SK-N-MC (cell line): ENCODE measurements at regions not wholly inside any gene's neighbourhood (a gene's known extent, or its start where the extent isn't known, plus 50 kb on each side); places are given as distances from the start of the nearest gene placed in this dataset.

Source experiments
- DNase-seq: peaks from one replicate; pipeline ENCODE4 v3.0.0-alpha.2; 2011; ENCODE audit warnings: low read depth, low spot score
- H3K27ac ChIP-seq: fragments of 200-600 bp; sonication (generic); 2 replicates; pipeline ENCODE4 v1.5.1; 2016; ENCODE audit warnings: mixed run types
- H3K36me3 ChIP-seq: fragments of 200-600 bp; sonication (generic); 2 replicates; pipeline ENCODE4 v1.6.1; 2017; ENCODE audit warnings: antibody characterized with exemption, low read length, mixed read lengths; ENCODE audit not compliant: insufficient read depth
- H3K4me3 ChIP-seq: fragments of 200-600 bp; sonication (generic); 2 replicates; pipeline ENCODE4 v1.5.1; 2016
- H3K9ac ChIP-seq: fragments of 200-600 bp; sonication (generic); 2 replicates; pipeline ENCODE4 v1.8.0; 2017; ENCODE audit warnings: mixed run types, mixed read lengths; ENCODE audit not compliant: insufficient read length
- H3K9me3 ChIP-seq: fragments of 200-600 bp; sonication (generic); 2 replicates; pipeline ENCODE4 v1.6.1; 2017; ENCODE audit warnings: low read depth, mild to moderate bottlenecking, antibody characterized with exemption, low read length, moderate library complexity, mixed read lengths
- EZH2 ChIP-seq: fragments of 200-600 bp; sonication (generic); IDR thresholded peaks from one replicate; pipeline ENCODE4 v1.6.1; 2017; ENCODE audit warnings: antibody characterized with exemption
- FOXP2 ChIP-seq: optimal IDR thresholded peaks from 2 replicates; pipeline ENCODE3; 2011; ENCODE audit warnings: mild to moderate bottlenecking, moderate library complexity; ENCODE audit not compliant: insufficient read depth; ENCODE audit errors: extremely low read length, control extremely low read depth
- POLR2AphosphoS5 ChIP-seq: IDR thresholded peaks from 2 replicates; pipeline ENCODE4 v1.6.1; 2012; ENCODE audit warnings: mild to moderate bottlenecking, low read depth, low read length, borderline replicate concordance

- TF ChIP-seq FOXP2 (no peak), EZH2 (no peak), POLR2AphosphoS5 (no peak)
- DNase-seq, result no peak
- Histone ChIP-seq H3K27ac (no peak overlapping the region), H3K9ac (no peak overlapping the region), H3K4me3 (no peak overlapping the region), H3K36me3 (no peaks in the 10 kb centered on the region), H3K9me3 (0 out of 2 replicates have a peak, but pooled peaks cover 4% of the 10 kb centered on the region)
Measured at GRCh38 chr12:126767334-126767733, 1499.6 kb upstream of the TMEM132C start.

DNA sequence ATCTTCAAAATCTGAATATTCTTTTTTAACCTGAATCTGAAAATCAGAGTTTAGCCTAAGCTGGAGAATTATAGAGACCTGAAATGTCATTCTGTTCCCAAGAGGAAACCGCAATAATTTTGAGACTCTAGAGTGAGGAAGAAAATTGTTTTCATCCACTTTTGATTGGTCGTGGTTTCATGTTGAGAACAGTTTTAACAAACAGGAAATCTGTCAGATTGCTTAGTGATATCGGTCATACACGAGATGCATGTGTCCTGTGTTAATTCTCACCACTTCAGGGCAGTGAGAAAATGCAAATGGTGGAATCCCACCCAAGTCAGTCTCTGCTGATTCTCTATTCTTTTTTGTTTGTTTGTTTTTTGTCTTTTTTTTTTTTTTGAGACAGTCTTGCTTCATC is 1498.5 kb upstream of the TMEM132C start:
- H3K9me3 ChIP-seq, result no peaks in the 10 kb centered on the region

GRCh38 chr12:126770188-126770587 is 1496.8 kb upstream of the TMEM132C start:
- Histone ChIP-seq H3K36me3 (no peaks in the 10 kb centered on the region), H3K27ac (no peak overlapping the region), H3K9me3 (no peaks in the 10 kb centered on the region), H3K9ac (no peak overlapping the region), H3K4me3 (no peak overlapping the region)
- TF ChIP-seq EZH2 (no peak), POLR2AphosphoS5 (no peak), FOXP2 (no peak)
- no peak for DNase-seq

More for the DNA sequence above, 1498.5 kb upstream of the TMEM132C start:
- Histone ChIP-seq H3K36me3 (no peaks in the 10 kb centered on the region), H3K4me3 (no peak overlapping the region), H3K27ac (no peak overlapping the region), H3K9ac (no peak overlapping the region)
- TF ChIP-seq EZH2, result no peak
- no peak for TF ChIP-seq FOXP2
- no peak for TF ChIP-seq POLR2AphosphoS5
- DNase-seq, result no peak

- Histone ChIP-seq H3K36me3 (no peaks in the 10 kb centered on the region), H3K9me3 (no peaks in the 10 kb centered on the region), H3K9ac (no peak overlapping the region), H3K4me3 (no peak overlapping the region), H3K27ac (no peak overlapping the region)
- TF ChIP-seq EZH2 (no peak), FOXP2 (no peak), POLR2AphosphoS5 (no peak)
- no peak for DNase-seq
Measured at GRCh38 chr12:126772171-126772864, 1494.7 kb upstream of the TMEM132C start.

DNA sequence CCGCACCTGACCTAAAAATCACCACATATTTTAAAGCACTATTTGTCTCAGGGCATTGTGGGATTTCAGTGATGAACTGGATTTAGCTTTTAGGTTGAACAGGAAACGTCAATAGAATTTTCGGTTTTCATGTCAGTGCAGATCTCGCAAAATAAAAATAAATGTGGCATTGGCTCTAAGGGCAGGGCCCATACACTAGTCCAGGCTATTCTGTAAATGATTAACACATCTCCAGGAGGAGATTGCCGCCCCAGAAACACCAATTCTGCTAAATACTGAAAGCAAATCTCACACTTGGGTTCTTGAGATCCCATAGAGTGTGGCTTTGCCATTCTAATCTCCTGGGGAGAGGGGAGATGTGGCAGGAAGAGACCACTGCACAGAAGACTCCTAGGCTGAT is 1494.0 kb upstream of the TMEM132C start:
- no peak for DNase-seq
- Histone ChIP-seq H3K4me3 (no peak overlapping the region), H3K27ac (no peak overlapping the region), H3K9me3 (no peaks in the 10 kb centered on the region), H3K36me3 (no peaks in the 10 kb centered on the region), H3K9ac (no peak overlapping the region)
- TF ChIP-seq POLR2AphosphoS5 (no peak), EZH2 (no peak), FOXP2 (no peak)

GRCh38 chr12:126773491-126773890 is 1493.5 kb upstream of the TMEM132C start:
- no peak overlapping the region for H3K4me3 ChIP-seq
- H3K36me3 ChIP-seq, result no peaks in the 10 kb centered on the region
- no peak for TF ChIP-seq POLR2AphosphoS5
- no peak for TF ChIP-seq FOXP2
- TF ChIP-seq EZH2, result no peak
- no peak for DNase-seq
- no peaks in the 10 kb centered on the region for H3K9me3 ChIP-seq
- no peak overlapping the region for H3K9ac ChIP-seq
- no peak overlapping the region for H3K27ac ChIP-seq

- Histone ChIP-seq H3K27ac (no peak overlapping the region), H3K9ac (no peak overlapping the region), H3K9me3 (no peaks in the 10 kb centered on the region), H3K4me3 (no peak overlapping the region), H3K36me3 (no peaks in the 10 kb centered on the region)
- no peak for DNase-seq
- TF ChIP-seq EZH2, result no peak
- TF ChIP-seq FOXP2, result no peak
- no peak for TF ChIP-seq POLR2AphosphoS5
Measured at GRCh38 chr12:126776026-126776655, 1490.8 kb upstream of the TMEM132C start.

DNA sequence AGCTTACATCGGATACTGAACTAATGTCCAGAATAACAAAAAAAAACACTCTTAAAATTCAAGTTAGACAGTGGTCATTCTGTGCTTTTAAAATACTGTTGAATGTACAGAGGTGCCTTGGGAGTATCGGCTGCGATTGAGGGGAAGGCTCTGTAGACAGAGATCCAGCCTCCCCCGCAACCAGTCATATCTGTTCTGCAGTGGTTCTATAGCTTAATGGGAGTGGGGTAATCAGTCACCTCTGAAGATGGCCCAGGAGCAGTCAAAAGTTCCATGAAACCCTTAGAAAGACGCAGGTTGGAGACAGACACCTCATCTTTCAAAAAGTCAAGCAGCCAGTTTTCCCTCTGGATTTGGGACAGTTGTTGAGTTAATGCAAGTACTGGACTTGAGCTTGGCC is 1486.6 kb upstream of the TMEM132C start:
- TF ChIP-seq POLR2AphosphoS5 (no peak), FOXP2 (no peak), EZH2 (no peak)
- Histone ChIP-seq H3K9ac (no peak overlapping the region), H3K36me3 (no peaks in the 10 kb centered on the region), H3K4me3 (no peak overlapping the region), H3K27ac (no peak overlapping the region), H3K9me3 (no peaks in the 10 kb centered on the region)
- no peak for DNase-seq

DNA sequence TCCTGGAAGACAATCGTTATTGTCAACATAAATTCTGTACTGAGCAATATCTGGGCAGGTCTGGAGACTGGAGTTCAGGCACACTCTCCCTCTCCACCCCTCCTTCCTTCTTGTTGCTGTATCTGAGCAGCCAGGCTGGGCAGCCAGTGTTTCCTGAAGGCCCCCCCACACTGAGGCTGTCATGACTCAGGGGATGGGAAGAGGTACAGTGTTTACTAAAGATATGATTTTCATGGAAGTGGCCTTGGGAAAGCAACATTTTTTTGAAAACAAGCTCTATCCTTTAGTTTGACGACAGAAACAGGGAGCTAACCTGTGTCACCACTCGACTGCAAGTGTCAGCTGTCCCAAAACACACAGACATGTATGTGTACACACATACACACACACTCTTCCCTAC is 1485.4 kb upstream of the TMEM132C start:
- H3K9me3 ChIP-seq, result no peaks in the 10 kb centered on the region
- no peak for DNase-seq
- no peak overlapping the region for H3K4me3 ChIP-seq
- H3K36me3 ChIP-seq, result no peaks in the 10 kb centered on the region
- TF ChIP-seq EZH2 (no peak), FOXP2 (no peak), POLR2AphosphoS5 (no peak)
- no peak overlapping the region for H3K9ac ChIP-seq
- no peak overlapping the region for H3K27ac ChIP-seq
